Stimulated activated naive CD4-positive, alpha-beta T cell (primary cell): ENCODE measurements at regions not wholly inside any gene's neighbourhood (a gene's known extent, or its start where the extent isn't known, plus 50 kb on each side); places are given as distances from the start of the nearest gene placed in this dataset.

Experiments used
- DNase-seq, 6 experiments: peaks; one replicate each; lab custom pipeline; 2025; lab: John Stamatoyannopoulos, UW

DNA sequence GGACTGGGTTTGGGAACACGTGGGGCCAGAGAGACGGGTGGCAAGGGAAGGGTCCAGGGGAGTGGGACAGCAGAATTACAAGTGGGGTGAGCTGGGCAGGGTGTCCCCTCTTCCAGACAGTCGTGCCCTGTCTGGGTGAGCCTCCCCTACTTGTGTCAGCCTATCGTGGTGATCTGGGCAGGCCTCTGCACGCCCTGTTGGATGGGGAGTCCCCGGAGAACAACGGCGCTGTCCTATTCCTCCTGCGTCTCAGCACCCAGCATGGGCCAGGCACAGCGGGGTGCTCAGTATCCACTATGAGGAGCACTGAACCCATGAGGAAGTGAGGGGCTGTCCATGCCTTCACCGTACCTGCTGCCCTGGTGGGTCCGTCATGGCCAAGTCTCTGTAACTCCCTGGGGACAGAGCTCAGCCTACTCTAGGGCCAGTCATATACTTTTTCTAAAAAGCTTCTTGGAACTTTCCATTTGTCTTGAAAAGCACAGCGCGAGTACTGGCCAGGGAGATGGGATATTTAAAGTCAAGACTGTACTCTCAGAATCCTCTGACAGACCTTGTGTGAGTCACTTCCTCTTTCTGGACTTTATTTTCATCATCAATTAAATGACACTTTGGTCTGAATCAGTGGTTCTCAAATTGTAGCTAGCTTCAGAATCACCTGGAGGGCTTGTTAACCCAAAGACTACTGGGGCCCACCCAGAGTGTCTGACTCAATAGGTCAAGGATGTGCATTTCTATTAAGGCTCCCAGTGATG lies 81.7 kb upstream of the NECTIN1 start:
- no peak for DNase-seq

GRCh38 chr11:119809346-119809745 lies 80.3 kb upstream of the NECTIN1 start:
- no peak for DNase-seq

DNA sequence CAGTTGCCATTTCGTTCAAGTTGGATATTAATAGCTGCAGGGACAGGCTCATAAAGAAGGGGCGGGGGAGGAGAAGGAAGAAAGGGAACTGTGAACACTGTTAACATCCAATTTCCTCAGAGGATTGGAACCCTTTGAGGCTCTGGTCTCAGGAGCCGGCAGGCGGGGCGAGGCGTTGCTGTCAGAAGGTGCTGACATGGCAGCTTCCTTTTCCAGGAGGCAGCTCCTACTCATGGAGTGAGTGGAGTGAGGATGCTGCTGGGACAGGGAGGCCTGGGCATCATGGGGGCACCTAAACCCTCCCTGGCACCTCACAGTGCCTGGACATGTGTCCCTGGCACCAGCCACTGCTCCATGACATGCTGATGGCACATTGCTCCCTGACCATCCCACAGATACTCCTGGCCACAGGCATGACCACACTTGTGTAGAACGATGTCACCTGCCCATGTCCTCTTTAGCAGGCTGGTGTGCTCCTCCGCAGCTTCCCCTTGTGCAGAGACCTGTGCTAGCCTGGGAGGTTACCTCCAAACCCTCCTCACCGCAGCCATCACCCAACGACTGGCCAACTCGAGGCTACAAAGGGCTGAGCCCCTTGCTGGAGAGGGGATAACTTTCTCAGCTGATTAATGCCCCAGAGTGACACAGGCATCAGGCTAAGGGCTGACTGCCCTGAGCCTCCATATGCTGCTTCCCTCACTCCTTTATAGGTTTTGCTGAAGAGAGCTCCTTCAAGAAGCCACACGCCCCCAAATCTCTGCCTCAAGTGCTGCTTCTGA lies 79.6 kb upstream of the NECTIN1 start:
- DNase-seq, result no peak

GRCh38 chr11:119807841-119808240 lies 78.8 kb upstream of the NECTIN1 start:
- no peak for DNase-seq

- no peak for DNase-seq
Observed at GRCh38 chr11:119807402-119807801, 78.4 kb upstream of the NECTIN1 start.

- DNase-seq, result no peak
Observed at GRCh38 chr11:119806064-119806915, 77.3 kb upstream of the NECTIN1 start.

- DNase-seq, result no peak
Observed at GRCh38 chr11:119805663-119806062, 76.7 kb upstream of the NECTIN1 start.

DNA sequence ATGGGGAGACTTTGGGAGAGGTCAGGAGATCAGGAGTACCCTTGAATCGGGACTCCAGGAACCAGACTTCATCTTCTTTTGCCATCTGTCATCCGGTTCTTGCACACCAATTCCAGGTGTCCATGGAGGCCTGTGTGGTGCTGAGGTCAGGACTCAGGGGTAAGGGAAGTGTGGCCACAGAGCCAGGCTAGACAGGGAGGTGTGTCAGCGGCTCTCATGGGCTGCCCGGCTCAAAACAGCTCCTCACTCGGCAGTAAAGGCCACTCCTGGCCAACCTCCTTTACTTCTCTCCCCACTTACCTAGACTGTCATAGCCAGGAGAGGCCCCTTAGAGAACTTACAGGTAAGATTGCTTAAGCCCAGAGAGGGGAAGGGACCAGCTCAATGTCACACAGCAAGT lies 75.7 kb upstream of the NECTIN1 start:
- DNase-seq, result no peak

- no peak for DNase-seq
Observed at GRCh38 chr11:119803726-119804294, 74.8 kb upstream of the NECTIN1 start.

GRCh38 chr11:119803139-119803538 lies 74.1 kb upstream of the NECTIN1 start:
- DNase-seq, result no peak

DNA sequence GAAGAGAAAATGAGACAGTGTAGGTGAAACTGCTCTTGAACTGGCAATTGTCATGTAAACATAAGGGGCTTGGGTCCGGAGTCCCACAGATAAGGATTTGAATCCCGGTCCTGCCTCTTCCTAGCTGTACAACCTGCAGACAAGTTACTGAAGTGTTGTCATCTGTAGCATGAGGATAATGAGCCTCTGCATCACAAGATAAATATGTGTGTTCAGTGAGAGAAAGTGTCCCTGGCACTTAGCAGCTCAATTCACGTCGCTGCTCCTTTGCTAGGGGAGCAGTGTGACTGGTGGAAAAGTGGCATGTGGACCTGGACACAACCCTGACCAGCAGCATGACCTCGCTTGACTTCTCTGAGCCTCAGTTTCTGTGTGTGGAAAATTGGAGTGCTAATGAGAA lies 73.7 kb upstream of the NECTIN1 start:
- DNase-seq, result no peak

GRCh38 chr11:119800619-119801018 lies 71.6 kb upstream of the NECTIN1 start:
- no peak for DNase-seq

DNA sequence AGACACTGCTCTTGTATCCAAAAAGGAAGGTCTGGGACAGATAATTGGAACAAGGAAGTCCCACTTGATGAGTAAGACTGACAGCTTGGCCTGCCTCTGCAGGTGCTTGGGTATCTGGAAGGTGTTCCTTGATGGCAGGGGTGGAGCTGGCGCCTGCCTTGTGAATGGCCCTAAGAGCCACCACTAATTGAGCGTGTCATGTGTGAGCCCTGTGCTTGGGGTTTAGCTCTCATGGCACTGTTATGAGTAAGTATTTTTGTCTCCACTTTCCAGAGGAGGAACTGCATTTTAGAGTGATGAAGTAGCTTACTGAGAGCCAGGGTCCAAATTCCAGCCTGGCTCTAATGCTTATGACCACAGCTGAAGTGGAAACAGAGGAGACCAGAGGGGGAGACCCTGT lies 71.2 kb upstream of the NECTIN1 start:
- no peak for DNase-seq

DNA sequence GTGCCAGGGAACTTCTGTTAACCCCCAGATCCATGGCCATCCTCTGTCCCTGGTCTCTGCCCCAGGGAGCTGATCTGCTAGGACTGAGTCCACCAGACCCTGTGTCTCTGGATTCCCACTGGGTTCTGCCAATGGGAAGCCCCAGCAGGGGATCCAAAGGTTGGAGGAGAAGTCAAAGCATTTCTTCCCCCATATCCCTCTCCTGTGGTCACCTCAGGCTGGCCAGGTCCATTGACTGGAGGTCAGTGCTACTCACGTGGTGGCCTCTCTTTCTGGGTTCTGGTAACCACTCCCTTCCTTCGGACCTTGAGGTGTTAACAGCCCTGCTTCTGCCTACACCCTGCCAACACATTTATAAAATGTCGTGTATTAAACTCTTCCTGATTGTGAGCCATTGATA lies 69.7 kb upstream of the NECTIN1 start:
- no peak for DNase-seq

- DNase-seq, result no peak
Observed at GRCh38 chr11:119797736-119798135, 68.7 kb upstream of the NECTIN1 start.

DNA sequence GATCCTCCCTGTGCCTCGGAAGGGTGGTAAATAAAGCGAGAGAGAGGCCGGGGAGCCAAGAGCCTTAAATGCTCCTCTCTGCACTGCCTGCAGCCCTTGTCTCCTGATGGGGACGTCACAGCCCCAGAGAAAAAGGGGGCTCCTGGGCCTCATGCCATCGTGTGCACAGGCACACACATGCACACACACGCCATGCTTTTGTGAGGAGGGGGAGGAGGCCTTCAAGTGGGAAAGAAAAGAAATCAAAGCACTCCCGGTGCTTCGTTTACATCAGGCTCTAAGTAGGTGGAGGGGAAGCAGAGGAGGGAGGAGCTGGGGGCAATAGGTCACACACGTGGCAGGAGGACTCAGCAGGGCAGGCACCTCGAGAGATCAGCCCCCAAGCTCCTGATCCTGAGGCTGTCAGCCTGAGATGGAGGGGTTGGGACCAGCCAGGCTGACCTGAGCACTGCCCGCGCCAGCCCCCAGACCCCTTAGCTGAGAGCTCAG lies 68.2 kb upstream of the NECTIN1 start:
- DNase-seq, result no peak

- DNase-seq, result no peak
Observed at GRCh38 chr11:119796363-119797060, 67.5 kb upstream of the NECTIN1 start.

- no peak for DNase-seq
Observed at GRCh38 chr11:119795690-119796089, 66.7 kb upstream of the NECTIN1 start.

GRCh38 chr11:119795231-119795630 lies 66.2 kb upstream of the NECTIN1 start:
- DNase-seq, result no peak

DNA sequence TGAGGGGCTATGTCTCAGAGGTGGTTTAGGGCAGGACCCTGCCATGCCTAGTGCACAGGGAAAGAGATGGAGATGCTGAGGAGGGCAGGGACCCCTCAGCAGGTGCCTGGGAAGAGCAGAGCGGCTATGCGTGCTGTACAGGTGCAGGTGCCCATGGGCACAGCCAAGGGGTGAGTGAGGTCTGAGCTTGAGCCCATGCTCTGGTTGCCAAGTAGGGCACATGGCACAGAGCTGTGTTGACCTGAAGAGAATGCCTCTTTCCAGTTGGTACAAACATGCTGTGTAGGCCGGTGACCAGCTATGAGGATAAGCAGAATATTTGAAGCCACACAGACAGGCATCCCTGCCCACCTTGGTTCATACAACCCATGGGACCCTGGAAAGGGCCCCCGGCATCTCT lies 65.8 kb upstream of the NECTIN1 start:
- DNase-seq, result no peak

GRCh38 chr11:119794141-119794665 lies 65.2 kb upstream of the NECTIN1 start:
- DNase-seq, result no peak
